CD14-positive monocyte (primary cell): ENCODE measurements at regions not wholly inside any gene's neighbourhood (a gene's known extent, or its start where the extent isn't known, plus 50 kb on each side); places are given as distances from the start of the nearest gene placed in this dataset.

Source experiments
- DNase-seq, 3 donors: peaks; one replicate each; pipeline ENCODE4 v3.0.0-alpha.2; 2011 to 2022
- H2AFZ ChIP-seq: 2 replicates; pipeline ENCODE4 v1.6.0; 2012; ENCODE audit warnings: mild to moderate bottlenecking, low read depth, low read length, inconsistent platforms; ENCODE audit not compliant: insufficient read depth, poor library complexity, severe bottlenecking
- H3K27ac ChIP-seq, 2 donors: 1 replicate in 1 of 2; 2 replicates in 1 of 2; pipeline ENCODE4 v1.5.1; 2012 to 2013; ENCODE audit warnings: low read length in 2 of 2, control low read depth in 1 of 2, inconsistent platforms in 1 of 2, low read depth in 1 of 2, mild to moderate bottlenecking in 1 of 2
- H3K27me3 ChIP-seq, 2 donors: one replicate each; pipeline versions ENCODE4 v1.6.0 to v1.6.1; 2011 to 2013; ENCODE audit warnings: low read length in 2 of 2; ENCODE audit not compliant: control insufficient read depth in 2 of 2, insufficient read depth in 2 of 2
- H3K36me3 ChIP-seq, 2 donors: replicated peaks in 1 of 2; 1 replicate in 1 of 2; 2 replicates in 1 of 2; pipeline versions ENCODE4 v1.5.1 to v1.6.1; 2012 to 2013; ENCODE audit warnings: low read length in 2 of 2, control low read depth in 1 of 2, inconsistent platforms in 1 of 2, mild to moderate bottlenecking in 1 of 2; ENCODE audit not compliant: insufficient read depth in 2 of 2, control insufficient read depth in 1 of 2
- H3K4me1 ChIP-seq, 2 donors: 1 replicate in 1 of 2; 2 replicates in 1 of 2; pipeline versions ENCODE4 v1.5.1 to v1.6.1; 2012 to 2013; ENCODE audit warnings: low read length in 2 of 2, control low read depth in 1 of 2, inconsistent platforms in 1 of 2, mild to moderate bottlenecking in 1 of 2, moderate library complexity in 1 of 2; ENCODE audit not compliant: insufficient read depth in 2 of 2, control insufficient read depth in 1 of 2
- H3K4me2 ChIP-seq: replicated peaks from 2 replicates; pipeline ENCODE3; 2012; ENCODE audit warnings: low read length, moderate library complexity, mild to moderate bottlenecking; ENCODE audit not compliant: poor library complexity, severe bottlenecking; ENCODE audit errors: extremely low read depth
- H3K4me3 ChIP-seq, 3 experiments: fragments of 200-600 bp in 1 of 3; sonication (generic) in 1 of 3; replicated peaks in 1 of 3; 1 replicate in 2 of 3; 2 replicates in 1 of 3; pipeline ENCODE4 v1.5.1; 2011 to 2013; ENCODE audit warnings: low read length in 3 of 3, mild to moderate bottlenecking in 3 of 3, control low read depth in 2 of 3, low read depth in 2 of 3, inconsistent platforms in 1 of 3, moderate library complexity in 1 of 3
- H3K79me2 ChIP-seq: 2 replicates; pipeline ENCODE4 v1.6.0; 2012; ENCODE audit warnings: mild to moderate bottlenecking, control low read depth, inconsistent platforms, low read length, moderate library complexity; ENCODE audit not compliant: insufficient read depth
- H3K9ac ChIP-seq: 2 replicates; pipeline ENCODE4 v1.6.0; 2017; ENCODE audit warnings: low read length, mild to moderate bottlenecking; ENCODE audit not compliant: insufficient read depth, poor library complexity, severe bottlenecking
- H3K9me3 ChIP-seq, 2 donors: replicated peaks in 1 of 2; 1 replicate in 1 of 2; 2 replicates in 1 of 2; pipeline versions ENCODE4 v1.5.1 to v1.6.1; 2012 to 2013; ENCODE audit warnings: low read length in 2 of 2, control low read depth in 1 of 2; ENCODE audit not compliant: control insufficient read depth in 1 of 2, insufficient read depth in 1 of 2
- H4K20me1 ChIP-seq: 2 replicates; pipeline ENCODE4 v1.6.0; 2012; ENCODE audit warnings: mild to moderate bottlenecking, low read length, control low read depth, moderate library complexity; ENCODE audit not compliant: insufficient read depth
- H3K27ac Mint-ChIP-seq, 7 donors: one replicate each; pipeline ENCODE4 v1.8.0; 2020; ENCODE audit warnings: mild to moderate bottlenecking in 7 of 7, mixed read lengths in 7 of 7, moderate library complexity in 6 of 7, inconsistent platforms in 2 of 7
- H3K27me3 Mint-ChIP-seq, 3 donors: one replicate each; pipeline ENCODE4 v1.8.0; 2021 to 2022; ENCODE audit warnings: low read depth in 3 of 3, mild to moderate bottlenecking in 3 of 3, mixed read lengths in 3 of 3, moderate library complexity in 3 of 3, inconsistent platforms in 1 of 3
- H3K36me3 Mint-ChIP-seq, 2 donors: one replicate each; pipeline ENCODE4 v1.8.0; 2020; ENCODE audit warnings: mixed read lengths in 2 of 2, inconsistent platforms in 1 of 2, mild to moderate bottlenecking in 1 of 2
- H3K4me1 Mint-ChIP-seq: one replicate; pipeline ENCODE4 v1.8.0; 2020; ENCODE audit warnings: mild to moderate bottlenecking, mixed read lengths
- H3K4me3 Mint-ChIP-seq, 2 donors: one replicate each; pipeline ENCODE4 v1.8.0; 2020; ENCODE audit warnings: mild to moderate bottlenecking in 2 of 2, mixed read lengths in 2 of 2, moderate library complexity in 1 of 2
- H3K9me3 Mint-ChIP-seq, 7 donors: one replicate each; pipeline ENCODE4 v1.8.0; 2020 to 2022; ENCODE audit warnings: mixed read lengths in 7 of 7, mild to moderate bottlenecking in 6 of 7, moderate library complexity in 6 of 7, inconsistent platforms in 2 of 7
- CTCF ChIP-seq: fragments of 200-600 bp; IDR thresholded peaks from one replicate; pipeline ENCODE4 v1.8.0; 2022; ENCODE audit warnings: antibody characterized with exemption, mild to moderate bottlenecking
- WGBS: methylation state at CpG from one replicate; pipeline ENCODE4 v1.1.5; 2013; ENCODE audit warnings: missing lambda C conversion rate; ENCODE audit not compliant: insufficient coverage; 5-methylcytosine and 5-hydroxymethylcytosine counted together
- intact Hi-C, 2 donors: fragments of 100-400 bp; cut with micrococcal nuclease; formaldehyde crosslinking; loops; one replicate each; pipeline versions ENCODE4 v1.15.0 to v1.15.1; 2023

- H3K36me3 Mint-ChIP-seq = peaks cover 0 to 3% of the 10 kb centered on the region in 2 donors
- no peaks in the 10 kb centered on the region for H3K27me3 Mint-ChIP-seq
- peaks cover 21% of the 10 kb centered on the region for H3K4me1 Mint-ChIP-seq
- no peaks in the 10 kb centered on the region for H3K27me3 ChIP-seq
- peak overlapping the region in 1 of 7 donors; percentile 21 for H3K27ac Mint-ChIP-seq
- H3K27ac ChIP-seq = no peak overlapping the region
- H3K4me3 ChIP-seq = no peak overlapping the region
- peaks cover 0 to 1% (median 0%) of the 10 kb centered on the region in 7 donors for H3K9me3 Mint-ChIP-seq
- H3K4me3 Mint-ChIP-seq = no peak overlapping the region
- no peak for TF ChIP-seq CTCF
- H3K36me3 ChIP-seq = no peaks in the 10 kb centered on the region
- peaks cover 90% of the 10 kb centered on the region for H3K79me2 ChIP-seq
- H3K9ac ChIP-seq = no peak overlapping the region
- no peak for DNase-seq
- H3K4me2 ChIP-seq = no peak overlapping the region
- H2AFZ ChIP-seq = no peak overlapping the region
- no peaks in the 10 kb centered on the region for H4K20me1 ChIP-seq
- no peaks in the 10 kb centered on the region for H3K9me3 ChIP-seq
- intact Hi-C loops = no loop called here
- WGBS = 90% methylated on average over 2 of the region's 5 CpGs
- H3K4me1 ChIP-seq = peaks cover 8 to 11% of the 10 kb centered on the region in 2 donors
Observed at GRCh38 chr9:110072597-110073355, 135.2 kb downstream of the C9orf152 start.

GRCh38 chr9:110073356-110073905, 134.5 kb downstream of the C9orf152 start:
- no peaks in the 10 kb centered on the region for H3K27me3 ChIP-seq
- no peak overlapping the region for H3K27ac ChIP-seq
- peaks cover 0 to 3% of the 10 kb centered on the region in 2 donors for H3K36me3 Mint-ChIP-seq
- no peaks in the 10 kb centered on the region for H3K36me3 ChIP-seq
- no peak overlapping the region for H3K9ac ChIP-seq
- no peak overlapping the region for H3K4me3 ChIP-seq
- H3K4me3 Mint-ChIP-seq = no peak overlapping the region
- DNase-seq = no peak
- H4K20me1 ChIP-seq = no peaks in the 10 kb centered on the region
- H3K79me2 ChIP-seq = peaks cover 87% of the 10 kb centered on the region
- peaks cover 16% of the 10 kb centered on the region for H3K4me1 Mint-ChIP-seq
- H2AFZ ChIP-seq = no peak overlapping the region
- intact Hi-C loops = no loop called here
- no peak for TF ChIP-seq CTCF
- no peaks in the 10 kb centered on the region for H3K9me3 ChIP-seq
- no peak overlapping the region for H3K27ac Mint-ChIP-seq
- H3K4me2 ChIP-seq = no peak overlapping the region
- no peaks in the 10 kb centered on the region for H3K27me3 Mint-ChIP-seq
- H3K9me3 Mint-ChIP-seq = peaks cover 0 to 1% (median 0%) of the 10 kb centered on the region in 7 donors
- peaks cover 8 to 9% of the 10 kb centered on the region in 2 donors for H3K4me1 ChIP-seq
